ENCODE measurements at regions not wholly inside any gene's neighbourhood (a gene's known extent, or its start where the extent isn't known, plus 50 kb on each side); places are given as distances from the start of the nearest gene placed in this dataset.

- no peak for ATAC-seq
These were observed 101.5 kb upstream of the PTCHD4 start for GRCh38 chr6:48212501-48212900.

GRCh38 chr6:48206091-48206490 lies 95.1 kb upstream of the PTCHD4 start:
- ATAC-seq, result no peak
- TF ChIP-seq TCF4 (CRISPR knock-in tag; IDR thresholded peaks at IDR 0.05; ENCODE audit: borderline replicate concordance), result no peak
- TF ChIP-seq CREB5 (CRISPR knock-in tag; IDR thresholded peaks at IDR 0.05; ENCODE audit: low read depth), result no peak
- TF ChIP-seq RARB (CRISPR knock-in tag; IDR thresholded peaks at IDR 0.05), result no peak
- no peak for TF ChIP-seq SNAI2 (CRISPR knock-in tag; IDR thresholded peaks at IDR 0.05)
- TF ChIP-seq ISL1 (CRISPR knock-in tag; IDR thresholded peaks at IDR 0.05), result no peak
- TF ChIP-seq TOX (CRISPR knock-in tag; IDR thresholded peaks at IDR 0.05; ENCODE audit: borderline replicate concordance), result no peak
- no peak for TF ChIP-seq ZNF565 (CRISPR knock-in tag; conservative IDR thresholded peaks at IDR 0.05; ENCODE audit: low read depth)
- TF ChIP-seq POU6F1 (CRISPR knock-in tag; IDR thresholded peaks at IDR 0.05; ENCODE audit: borderline replicate concordance, low read depth), result no peak
- no peak for TF ChIP-seq PATZ1 (CRISPR knock-in tag; IDR thresholded peaks at IDR 0.05; ENCODE audit: borderline replicate concordance)

More at GRCh38 chr6:48212501-48212900, 101.5 kb upstream of the PTCHD4 start:
- TF ChIP-seq TCF4 (CRISPR knock-in tag; IDR thresholded peaks at IDR 0.05; ENCODE audit: borderline replicate concordance) (no peak), TSHZ2 (CRISPR knock-in tag; IDR thresholded peaks at IDR 0.05) (no peak), ESRRG (CRISPR knock-in tag; IDR thresholded peaks at IDR 0.05) (no peak), SNAI2 (CRISPR knock-in tag; IDR thresholded peaks at IDR 0.05) (no peak), CSDC2 (CRISPR knock-in tag; IDR thresholded peaks at IDR 0.05) (no peak), ARNTL (CRISPR knock-in tag; IDR thresholded peaks at IDR 0.05; ENCODE audit: borderline replicate concordance, low read depth) (no peak), PATZ1 (CRISPR knock-in tag; IDR thresholded peaks at IDR 0.05; ENCODE audit: borderline replicate concordance) (no peak), ZC3H10 (CRISPR knock-in tag; IDR thresholded peaks at IDR 0.05) (no peak), ZFP30 (CRISPR knock-in tag; IDR thresholded peaks at IDR 0.05) (no peak), CSRNP3 (CRISPR knock-in tag; IDR thresholded peaks at IDR 0.05) (no peak), ISL1 (CRISPR knock-in tag; IDR thresholded peaks at IDR 0.05) (no peak), ZNF70 (CRISPR knock-in tag; IDR thresholded peaks at IDR 0.05) (no peak), ZNF565 (CRISPR knock-in tag; conservative IDR thresholded peaks at IDR 0.05; ENCODE audit: low read depth) (no peak), OSR1 (CRISPR knock-in tag; IDR thresholded peaks at IDR 0.05) (no peak)

- no peak for ATAC-seq
- TF ChIP-seq BACH2 (CRISPR knock-in tag; IDR thresholded peaks at IDR 0.05; ENCODE audit: borderline replicate concordance) (no peak), OSR1 (CRISPR knock-in tag; IDR thresholded peaks at IDR 0.05) (no peak), TSHZ2 (CRISPR knock-in tag; IDR thresholded peaks at IDR 0.05) (no peak), ZFP30 (CRISPR knock-in tag; IDR thresholded peaks at IDR 0.05) (no peak), POU6F1 (CRISPR knock-in tag; IDR thresholded peaks at IDR 0.05; ENCODE audit: borderline replicate concordance, low read depth) (no peak), PPARA (CRISPR knock-in tag; IDR thresholded peaks at IDR 0.05; ENCODE audit: borderline replicate concordance) (no peak)
These were observed 89.9 kb upstream of the PTCHD4 start for GRCh38 chr6:48200869-48201390.

All from SK-N-SH treated with all-trans-retinoic acid at 6 μM for 48 hours (cell line).